Upper lobe of left lung (tissue), 6 donors: ENCODE measurements at regions not wholly inside any gene's neighbourhood (a gene's known extent, or its start where the extent isn't known, plus 50 kb on each side); places are given as distances from the start of the nearest gene placed in this dataset.
"Not testable (repeated sequence)": the region's sequence is repeated elsewhere in the genome, so short reads cannot be mapped to it uniquely, and the experiment has no call there.

Experiments used
- ATAC-seq, 2 donors: fragments of 200-7000 bp; cut with Tn5 transposase; one replicate each; pipeline ENCODE4 v1.9.1; 2022; ENCODE audit warnings: mild to moderate bottlenecking in 2 of 2, moderate library complexity in 2 of 2; ENCODE audit not compliant: low FRiP score in 2 of 2
- DNase-seq, 2 donors: peaks; one replicate each; pipeline ENCODE4 v3.0.0-alpha.2; 2019 to 2020
- H3K27ac ChIP-seq, 4 donors: fragments of 200-600 bp; sonication (generic); one replicate each; pipeline ENCODE4 v1.5.1; 2016 to 2019
- H3K27me3 ChIP-seq, 4 donors: fragments of 200-600 bp; sonication (generic); one replicate each; pipeline ENCODE4 v1.5.1; 2017 to 2019
- H3K36me3 ChIP-seq, 4 donors: fragments of 200-600 bp; sonication (generic); one replicate each; pipeline ENCODE4 v1.5.1; 2016 to 2019
- H3K4me1 ChIP-seq, 4 donors: fragments of 200-600 bp; sonication (generic); one replicate each; pipeline ENCODE4 v1.5.1; 2018 to 2019
- H3K4me3 ChIP-seq, 4 donors: fragments of 200-600 bp; sonication (generic); one replicate each; pipeline ENCODE4 v1.5.1; 2017 to 2019; ENCODE audit warnings: mild to moderate bottlenecking in 2 of 4, moderate library complexity in 1 of 4
- H3K9me3 ChIP-seq, 4 donors: fragments of 200-600 bp; sonication (generic); one replicate each; pipeline ENCODE4 v1.5.1; 2018 to 2019
- CTCF ChIP-seq, 6 experiments: fragments of 450-650 bp in 4 of 6; fragments of 200-600 bp in 2 of 6; sonication (generic) in 2 of 6; IDR thresholded peaks; one replicate each; pipeline ENCODE4 v1.5.1; 2016 to 2019; ENCODE audit warnings: antibody characterized with exemption in 6 of 6
- EP300 ChIP-seq, 4 donors: sonication (generic); formaldehyde crosslinking; IDR thresholded peaks; one replicate each; pipeline ENCODE4 v1.5.1; 2017; ENCODE audit warnings: antibody characterized with exemption in 4 of 4, control low read depth in 2 of 4
- POLR2A ChIP-seq, 4 donors: fragments of 450-650 bp; IDR thresholded peaks; one replicate each; pipeline ENCODE4 v1.5.1; 2016 to 2017; ENCODE audit warnings: antibody characterized with exemption in 4 of 4, mild to moderate bottlenecking in 2 of 4
- POLR2AphosphoS5 ChIP-seq, 2 donors: sonication (generic); formaldehyde crosslinking; IDR thresholded peaks; one replicate each; pipeline ENCODE4 v1.5.1; 2017; ENCODE audit warnings: antibody characterized with exemption in 2 of 2
- WGBS, 2 donors: methylation state at CpG; one replicate each; pipeline ENCODE4 v1.1.5; 2017 to 2018; 5-methylcytosine and 5-hydroxymethylcytosine counted together
- donor health status: DM: no; HTN: no; CAD: no; lungs with moderate emphysema.
- donor health status: DM: no; HTN: yes; CAD: no; lungs with severe emphysema.

GRCh38 chr21:9753943-9754342, 767.4 kb upstream of the TPTE start:
- no peak overlapping the region for H3K4me3 ChIP-seq
- no peaks in the 10 kb centered on the region for H3K27me3 ChIP-seq
- H3K36me3 ChIP-seq: no peaks in the 10 kb centered on the region
- peaks cover 0 to 14% (median 0%) of the 10 kb centered on the region in 4 donors for H3K9me3 ChIP-seq
- ATAC-seq: no peak
- no peak overlapping the region for H3K27ac ChIP-seq
- TF ChIP-seq POLR2AphosphoS5 (IDR thresholded peaks at IDR 0.05): no peak
- no peak for TF ChIP-seq POLR2A (IDR thresholded peaks at IDR 0.05)
- TF ChIP-seq EP300 (IDR thresholded peaks at IDR 0.05): no peak
- TF ChIP-seq CTCF (IDR thresholded peaks at IDR 0.05): no peak
- H3K4me1 ChIP-seq: no peaks in the 10 kb centered on the region
- DNase-seq: no peak
- WGBS, 2 donors: 60 to 61% methylated on average over 7 of the region's 7 CpGs

- not testable (repeated sequence) for H3K27me3 ChIP-seq, H3K27ac ChIP-seq, ATAC-seq, H3K36me3 ChIP-seq, H3K4me3 ChIP-seq, DNase-seq, H3K4me1 ChIP-seq
- 31 to 57% methylated on average over 1 of the region's 1 CpG for WGBS, 2 donors
- peaks cover 0 to 18% (median 0%) of the 10 kb centered on the region in 4 donors for H3K9me3 ChIP-seq
Measured at GRCh38 chr21:9754434-9754833, 766.9 kb upstream of the TPTE start.

GRCh38 chr21:9755611-9756010, 765.8 kb upstream of the TPTE start:
- no peaks in the 10 kb centered on the region for H3K27me3 ChIP-seq
- ATAC-seq: no peak
- H3K4me3 ChIP-seq: no peak overlapping the region
- H3K4me1 ChIP-seq: no peaks in the 10 kb centered on the region
- WGBS, 2 donors: 52 to 57% methylated on average over 7 of the region's 7 CpGs
- no peak for TF ChIP-seq CTCF (IDR thresholded peaks at IDR 0.05)
- TF ChIP-seq POLR2AphosphoS5 (IDR thresholded peaks at IDR 0.05): no peak
- no peak for TF ChIP-seq POLR2A (IDR thresholded peaks at IDR 0.05)
- no peak for DNase-seq
- H3K9me3 ChIP-seq: peaks cover 0 to 17% (median 0%) of the 10 kb centered on the region in 4 donors
- H3K27ac ChIP-seq: no peak overlapping the region
- H3K36me3 ChIP-seq: no peaks in the 10 kb centered on the region

GRCh38 chr21:9756677-9757076, 764.7 kb upstream of the TPTE start:
- WGBS, 2 donors: 74% methylated on average over 9 of the region's 9 CpGs

GRCh38 chr21:9757118-9757517, 764.3 kb upstream of the TPTE start:
- H3K4me1 ChIP-seq, H3K27me3 ChIP-seq, DNase-seq, H3K9me3 ChIP-seq, H3K27ac ChIP-seq, H3K4me3 ChIP-seq, H3K36me3 ChIP-seq: not testable (repeated sequence)
- peak in 1 of 2 donors; percentile 2 for ATAC-seq
- 66 to 69% methylated on average over 9 of the region's 9 CpGs for WGBS, 2 donors

More at GRCh38 chr21:9756677-9757076, 764.7 kb upstream of the TPTE start:
- DNase-seq (no peak), ATAC-seq (no peak)
- H3K9me3 ChIP-seq: peaks cover 0 to 10% (median 0%) of the 10 kb centered on the region in 4 donors
- H3K27ac ChIP-seq: no peak overlapping the region
- TF ChIP-seq CTCF (IDR thresholded peaks at IDR 0.05): no peak
- TF ChIP-seq POLR2AphosphoS5 (IDR thresholded peaks at IDR 0.05): no peak
- no peak for TF ChIP-seq POLR2A (IDR thresholded peaks at IDR 0.05)
- no peak for TF ChIP-seq EP300 (IDR thresholded peaks at IDR 0.05)
- H3K4me1 ChIP-seq: no peaks in the 10 kb centered on the region
- H3K4me3 ChIP-seq: no peak overlapping the region
- H3K27me3 ChIP-seq: no peaks in the 10 kb centered on the region
- no peaks in the 10 kb centered on the region for H3K36me3 ChIP-seq

GRCh38 chr21:9757572-9757971, 763.8 kb upstream of the TPTE start:
- not testable (repeated sequence) for H3K4me1 ChIP-seq, DNase-seq, H3K36me3 ChIP-seq, H3K4me3 ChIP-seq, H3K9me3 ChIP-seq, H3K27me3 ChIP-seq, ATAC-seq, H3K27ac ChIP-seq
- WGBS, 2 donors: 77 to 80% methylated on average over 9 of the region's 9 CpGs
